Uterus (tissue), 2 donors: ENCODE measurements at regions not wholly inside any gene's neighbourhood (a gene's known extent, or its start where the extent isn't known, plus 50 kb on each side); places are given as distances from the start of the nearest gene placed in this dataset.

Source experiments
- POLR2A ChIP-seq, 2 donors: fragments of 450-650 bp; IDR thresholded peaks; one replicate each; pipeline ENCODE4 v1.6.1; 2016; ENCODE audit warnings: antibody characterized with exemption in 2 of 2, mild to moderate bottlenecking in 1 of 2, moderate library complexity in 1 of 2
- TF ChIP-seq, protein P1 (sequence below), 4 experiments: fragments of 200-600 bp in 2 of 4; fragments of 450-650 bp in 2 of 4; sonication (generic) in 2 of 4; IDR thresholded peaks; one replicate each; pipeline ENCODE4 v1.5.1; 2016 to 2019; ENCODE audit warnings: antibody characterized with exemption in 4 of 4, mild to moderate bottlenecking in 2 of 4, moderate library complexity in 1 of 4

DNA sequence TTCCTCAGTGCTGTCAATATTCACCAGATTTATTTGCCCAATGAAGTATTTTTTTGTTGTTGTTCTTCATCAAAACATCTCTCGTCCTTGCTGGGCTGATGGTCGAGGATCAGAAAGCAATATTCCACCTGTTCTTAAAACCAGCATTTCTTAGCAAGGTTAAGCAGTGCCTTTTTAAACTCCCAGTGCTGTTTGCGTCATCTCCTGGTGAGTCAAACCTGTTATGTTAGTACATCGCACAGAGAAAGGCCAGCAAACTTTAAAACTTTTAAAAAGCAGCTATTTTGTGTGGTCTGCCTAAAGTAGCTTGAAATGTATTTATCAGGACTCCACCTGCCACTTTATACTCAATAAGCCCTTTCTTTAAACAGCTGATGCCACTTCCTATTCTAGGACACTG, 802.0 kb downstream of the KCNA4 start:
- TF ChIP-seq, protein P1, sequence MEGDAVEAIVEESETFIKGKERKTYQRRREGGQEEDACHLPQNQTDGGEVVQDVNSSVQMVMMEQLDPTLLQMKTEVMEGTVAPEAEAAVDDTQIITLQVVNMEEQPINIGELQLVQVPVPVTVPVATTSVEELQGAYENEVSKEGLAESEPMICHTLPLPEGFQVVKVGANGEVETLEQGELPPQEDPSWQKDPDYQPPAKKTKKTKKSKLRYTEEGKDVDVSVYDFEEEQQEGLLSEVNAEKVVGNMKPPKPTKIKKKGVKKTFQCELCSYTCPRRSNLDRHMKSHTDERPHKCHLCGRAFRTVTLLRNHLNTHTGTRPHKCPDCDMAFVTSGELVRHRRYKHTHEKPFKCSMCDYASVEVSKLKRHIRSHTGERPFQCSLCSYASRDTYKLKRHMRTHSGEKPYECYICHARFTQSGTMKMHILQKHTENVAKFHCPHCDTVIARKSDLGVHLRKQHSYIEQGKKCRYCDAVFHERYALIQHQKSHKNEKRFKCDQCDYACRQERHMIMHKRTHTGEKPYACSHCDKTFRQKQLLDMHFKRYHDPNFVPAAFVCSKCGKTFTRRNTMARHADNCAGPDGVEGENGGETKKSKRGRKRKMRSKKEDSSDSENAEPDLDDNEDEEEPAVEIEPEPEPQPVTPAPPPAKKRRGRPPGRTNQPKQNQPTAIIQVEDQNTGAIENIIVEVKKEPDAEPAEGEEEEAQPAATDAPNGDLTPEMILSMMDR (IDR thresholded peaks at IDR 0.05): no peak
- no peak for TF ChIP-seq POLR2A (IDR thresholded peaks at IDR 0.05)
